SK-N-MC (cell line): ENCODE measurements at regions not wholly inside any gene's neighbourhood (a gene's known extent, or its start where the extent isn't known, plus 50 kb on each side); places are given as distances from the start of the nearest gene placed in this dataset.

Source experiments
- EZH2 ChIP-seq: fragments of 200-600 bp; sonication (generic); IDR thresholded peaks from one replicate; pipeline ENCODE4 v1.6.1; 2017; ENCODE audit warnings: antibody characterized with exemption
- FOXP2 ChIP-seq: optimal IDR thresholded peaks from 2 replicates; pipeline ENCODE3; 2011; ENCODE audit warnings: mild to moderate bottlenecking, moderate library complexity; ENCODE audit not compliant: insufficient read depth; ENCODE audit errors: extremely low read length, control extremely low read depth
- POLR2AphosphoS5 ChIP-seq: IDR thresholded peaks from 2 replicates; pipeline ENCODE4 v1.6.1; 2012; ENCODE audit warnings: mild to moderate bottlenecking, low read depth, low read length, borderline replicate concordance

DNA sequence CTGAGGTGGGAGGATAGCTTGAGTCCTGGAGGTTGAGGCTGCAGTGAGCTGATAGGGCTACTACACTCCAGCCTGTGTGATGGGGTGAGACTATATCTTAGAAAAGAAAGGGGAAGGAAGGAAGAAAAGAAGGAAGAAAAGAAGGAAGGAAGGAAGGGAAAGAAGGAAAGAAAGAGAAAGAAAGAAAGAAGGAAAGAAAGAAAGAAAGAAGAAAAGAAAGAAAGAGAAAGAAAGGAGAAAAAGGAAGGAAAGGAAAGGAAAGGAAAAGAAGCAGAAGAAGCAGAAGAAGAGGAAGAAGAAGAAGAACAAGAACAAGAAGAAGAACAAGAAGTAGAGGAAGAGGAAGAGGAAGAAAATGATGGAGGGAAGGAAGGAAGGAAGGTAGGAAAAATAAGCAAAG, 1130.2 kb upstream of the MAP3K7 start:
- TF ChIP-seq EZH2, result no peak
- TF ChIP-seq FOXP2, result no peak
- no peak for TF ChIP-seq POLR2AphosphoS5
